SK-N-SH treated with all-trans-retinoic acid at 6 μM for 48 hours (cell line): ENCODE measurements at regions not wholly inside any gene's neighbourhood (a gene's known extent, or its start where the extent isn't known, plus 50 kb on each side); places are given as distances from the start of the nearest gene placed in this dataset.

Source experiments
- ATAC-seq: fragments of 200-7000 bp; cut with Tn5 transposase; 3 replicates; pipeline ENCODE4 v1.9.1; 2020; ENCODE audit warnings: mild to moderate bottlenecking, moderate library complexity
- ARNTL ChIP-seq: fragments of 450-650 bp; formaldehyde crosslinking; IDR thresholded peaks from 2 replicates; pipeline ENCODE4 v1.5.0; 2020; ENCODE audit warnings: low read depth, mild to moderate bottlenecking, moderate library complexity, borderline replicate concordance
- BACH2 ChIP-seq: fragments of 250-450 bp; sonication (Bioruptor Pico); IDR thresholded peaks from 2 replicates; pipeline ENCODE4 v1.9.0; 2021; ENCODE audit warnings: mild to moderate bottlenecking, borderline replicate concordance
- ESRRG ChIP-seq: fragments of 250-450 bp; sonication (Bioruptor Pico); IDR thresholded peaks from 2 replicates; pipeline ENCODE4 v1.6.1; 2021; ENCODE audit warnings: mild to moderate bottlenecking
- GLIS3 ChIP-seq: fragments of 250-450 bp; sonication (Bioruptor Pico); IDR thresholded peaks from 2 replicates; pipeline ENCODE4 v1.5.0; 2020; ENCODE audit warnings: mild to moderate bottlenecking, moderate library complexity
- ISL1 ChIP-seq: fragments of 250-450 bp; sonication (Bioruptor Pico); IDR thresholded peaks from 2 replicates; pipeline ENCODE4 v2.1.2; 2022; ENCODE audit warnings: mild to moderate bottlenecking, moderate library complexity
- OSR1 ChIP-seq: fragments of 250-450 bp; sonication (Bioruptor Pico); IDR thresholded peaks from 2 replicates; pipeline ENCODE4 v1.8.0; 2022; ENCODE audit warnings: moderate library complexity, mild to moderate bottlenecking, inconsistent platforms
- RARB ChIP-seq: fragments of 250-450 bp; sonication (Bioruptor Pico); IDR thresholded peaks from 2 replicates; pipeline ENCODE4 v1.8.0; 2021; ENCODE audit warnings: mild to moderate bottlenecking, moderate library complexity
- SNAI2 ChIP-seq: fragments of 250-450 bp; sonication (Bioruptor Pico); IDR thresholded peaks from 2 replicates; pipeline ENCODE4 v1.5.0; 2020; ENCODE audit warnings: mild to moderate bottlenecking, moderate library complexity
- TCF4 ChIP-seq: fragments of 250-450 bp; sonication (Bioruptor Pico); IDR thresholded peaks from 2 replicates; pipeline ENCODE4 v1.8.0; 2021; ENCODE audit warnings: mild to moderate bottlenecking, moderate library complexity, borderline replicate concordance
- TOX ChIP-seq: fragments of 250-450 bp; sonication (Bioruptor Pico); IDR thresholded peaks from 2 replicates; pipeline ENCODE4 v1.8.0; 2021; ENCODE audit warnings: mild to moderate bottlenecking, moderate library complexity, borderline replicate concordance
- ZC3H10 ChIP-seq: fragments of 250-450 bp; sonication (Bioruptor Pico); IDR thresholded peaks from 2 replicates; pipeline ENCODE4 v1.5.1; 2021; ENCODE audit warnings: mild to moderate bottlenecking, moderate library complexity
- ZFP3 ChIP-seq: fragments of 250-450 bp; sonication (Bioruptor Pico); IDR thresholded peaks from 2 replicates; pipeline ENCODE4 v1.5.0; 2020; ENCODE audit warnings: mild to moderate bottlenecking, moderate library complexity
- ZFP30 ChIP-seq: fragments of 450-650 bp; formaldehyde crosslinking; IDR thresholded peaks from 2 replicates; pipeline ENCODE4 v1.5.0; 2022; ENCODE audit warnings: mild to moderate bottlenecking, moderate library complexity
- ZNF565 ChIP-seq: fragments of 450-650 bp; formaldehyde crosslinking; conservative IDR thresholded peaks from 2 replicates; pipeline ENCODE4 v1.5.0; 2020; ENCODE audit warnings: low read depth, mild to moderate bottlenecking, moderate library complexity
- ZNF70 ChIP-seq: fragments of 450-650 bp; formaldehyde crosslinking; IDR thresholded peaks from 2 replicates; pipeline ENCODE4 v1.5.0; 2020; ENCODE audit warnings: mild to moderate bottlenecking, moderate library complexity
- ZNF8 ChIP-seq: fragments of 450-650 bp; formaldehyde crosslinking; IDR thresholded peaks from 2 replicates; pipeline ENCODE4 v1.5.0; 2020; ENCODE audit warnings: mild to moderate bottlenecking, moderate library complexity
- TF ChIP-seq, protein P1 (sequence below): fragments of 250-450 bp; sonication (Bioruptor Pico); IDR thresholded peaks from 2 replicates; pipeline ENCODE4 v1.8.0; 2020; ENCODE audit warnings: mild to moderate bottlenecking, moderate library complexity, borderline replicate concordance
- TF ChIP-seq, protein P2 (sequence below): fragments of 250-450 bp; sonication (Bioruptor Pico); IDR thresholded peaks from 2 replicates; pipeline ENCODE4 v1.8.0; 2021; ENCODE audit warnings: low read depth, mild to moderate bottlenecking, moderate library complexity, borderline replicate concordance
- TF ChIP-seq, protein P3 (sequence below): fragments of 250-450 bp; sonication (Bioruptor Pico); IDR thresholded peaks from 2 replicates; pipeline ENCODE4 v1.5.1; 2021; ENCODE audit warnings: mild to moderate bottlenecking, moderate library complexity
- TF ChIP-seq, protein P4 (sequence below): fragments of 250-450 bp; sonication (Bioruptor Pico); IDR thresholded peaks from 2 replicates; pipeline ENCODE4 v1.5.0; 2020; ENCODE audit warnings: mild to moderate bottlenecking, moderate library complexity

DNA sequence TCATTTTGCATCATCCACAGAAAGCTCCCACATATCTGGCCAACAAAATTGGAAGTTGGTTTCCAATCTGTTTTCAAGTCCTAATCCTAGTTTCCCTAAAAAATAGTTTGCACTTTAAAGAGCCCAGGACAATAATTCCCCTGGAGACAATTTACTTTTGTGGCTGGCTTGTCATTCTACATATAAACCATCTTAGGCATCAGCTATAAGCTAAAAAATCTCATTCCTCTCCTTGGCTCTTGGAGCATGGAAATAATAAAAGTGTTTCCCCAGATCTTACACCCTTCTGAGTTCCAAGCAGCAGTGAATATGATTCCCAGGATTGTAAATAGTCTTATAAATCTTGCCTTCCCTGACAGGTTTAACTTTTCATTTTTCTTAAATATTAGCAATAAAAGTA lies 89.1 kb upstream of the NUDT4 start:
- ATAC-seq: no peak
- TF ChIP-seq ZFP3 (CRISPR knock-in tag) (no peak), GLIS3 (CRISPR knock-in tag) (no peak), OSR1 (no peak), ZC3H10 (CRISPR knock-in tag) (no peak), ZNF70 (no peak), ESRRG (CRISPR knock-in tag) (no peak), ISL1 (CRISPR knock-in tag) (no peak), BACH2 (CRISPR knock-in tag) (no peak), TOX (no peak), ZNF8 (CRISPR knock-in tag) (no peak), ZFP30 (CRISPR knock-in tag) (no peak)
- TF ChIP-seq, protein P1, sequence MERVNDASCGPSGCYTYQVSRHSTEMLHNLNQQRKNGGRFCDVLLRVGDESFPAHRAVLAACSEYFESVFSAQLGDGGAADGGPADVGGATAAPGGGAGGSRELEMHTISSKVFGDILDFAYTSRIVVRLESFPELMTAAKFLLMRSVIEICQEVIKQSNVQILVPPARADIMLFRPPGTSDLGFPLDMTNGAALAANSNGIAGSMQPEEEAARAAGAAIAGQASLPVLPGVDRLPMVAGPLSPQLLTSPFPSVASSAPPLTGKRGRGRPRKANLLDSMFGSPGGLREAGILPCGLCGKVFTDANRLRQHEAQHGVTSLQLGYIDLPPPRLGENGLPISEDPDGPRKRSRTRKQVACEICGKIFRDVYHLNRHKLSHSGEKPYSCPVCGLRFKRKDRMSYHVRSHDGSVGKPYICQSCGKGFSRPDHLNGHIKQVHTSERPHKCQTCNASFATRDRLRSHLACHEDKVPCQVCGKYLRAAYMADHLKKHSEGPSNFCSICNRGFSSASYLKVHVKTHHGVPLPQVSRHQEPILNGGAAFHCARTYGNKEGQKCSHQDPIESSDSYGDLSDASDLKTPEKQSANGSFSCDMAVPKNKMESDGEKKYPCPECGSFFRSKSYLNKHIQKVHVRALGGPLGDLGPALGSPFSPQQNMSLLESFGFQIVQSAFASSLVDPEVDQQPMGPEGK (CRISPR knock-in tag): no peak
- TF ChIP-seq, protein P2, sequence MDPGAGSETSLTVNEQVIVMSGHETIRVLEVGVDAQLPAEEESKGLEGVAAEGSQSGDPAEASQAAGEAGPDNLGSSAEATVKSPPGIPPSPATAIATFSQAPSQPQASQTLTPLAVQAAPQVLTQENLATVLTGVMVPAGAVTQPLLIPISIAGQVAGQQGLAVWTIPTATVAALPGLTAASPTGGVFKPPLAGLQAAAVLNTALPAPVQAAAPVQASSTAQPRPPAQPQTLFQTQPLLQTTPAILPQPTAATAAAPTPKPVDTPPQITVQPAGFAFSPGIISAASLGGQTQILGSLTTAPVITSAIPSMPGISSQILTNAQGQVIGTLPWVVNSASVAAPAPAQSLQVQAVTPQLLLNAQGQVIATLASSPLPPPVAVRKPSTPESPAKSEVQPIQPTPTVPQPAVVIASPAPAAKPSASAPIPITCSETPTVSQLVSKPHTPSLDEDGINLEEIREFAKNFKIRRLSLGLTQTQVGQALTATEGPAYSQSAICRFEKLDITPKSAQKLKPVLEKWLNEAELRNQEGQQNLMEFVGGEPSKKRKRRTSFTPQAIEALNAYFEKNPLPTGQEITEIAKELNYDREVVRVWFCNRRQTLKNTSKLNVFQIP (CRISPR knock-in tag): no peak

DNA sequence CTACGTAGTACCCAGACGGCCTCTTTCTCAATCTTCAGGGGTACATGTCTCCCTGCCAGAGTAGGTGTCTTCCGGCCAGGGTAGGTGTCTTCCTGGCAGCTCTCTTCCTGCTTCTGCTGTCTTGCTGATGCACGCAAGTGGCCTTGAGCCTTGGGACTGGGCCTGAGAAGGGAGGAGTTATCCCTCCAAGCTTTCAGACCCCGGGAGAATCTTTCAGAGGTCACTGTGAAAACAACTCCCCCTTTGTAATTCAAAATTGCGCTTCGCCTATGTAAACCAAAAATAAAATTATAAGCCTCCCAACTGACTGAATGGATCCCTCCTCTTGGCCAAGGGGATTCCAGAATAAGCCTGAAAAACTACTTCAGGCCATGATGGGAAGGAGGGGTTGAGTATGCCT lies 87.3 kb upstream of the NUDT4 start:
- TF ChIP-seq, protein P1 (CRISPR knock-in tag): no peak
- TF ChIP-seq ZFP30 (CRISPR knock-in tag): no peak
- TF ChIP-seq, protein P3, sequence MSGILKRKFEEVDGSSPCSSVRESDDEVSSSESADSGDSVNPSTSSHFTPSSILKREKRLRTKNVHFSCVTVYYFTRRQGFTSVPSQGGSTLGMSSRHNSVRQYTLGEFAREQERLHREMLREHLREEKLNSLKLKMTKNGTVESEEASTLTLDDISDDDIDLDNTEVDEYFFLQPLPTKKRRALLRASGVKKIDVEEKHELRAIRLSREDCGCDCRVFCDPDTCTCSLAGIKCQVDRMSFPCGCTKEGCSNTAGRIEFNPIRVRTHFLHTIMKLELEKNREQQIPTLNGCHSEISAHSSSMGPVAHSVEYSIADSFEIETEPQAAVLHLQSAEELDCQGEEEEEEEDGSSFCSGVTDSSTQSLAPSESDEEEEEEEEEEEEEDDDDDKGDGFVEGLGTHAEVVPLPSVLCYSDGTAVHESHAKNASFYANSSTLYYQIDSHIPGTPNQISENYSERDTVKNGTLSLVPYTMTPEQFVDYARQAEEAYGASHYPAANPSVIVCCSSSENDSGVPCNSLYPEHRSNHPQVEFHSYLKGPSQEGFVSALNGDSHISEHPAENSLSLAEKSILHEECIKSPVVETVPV: no peak
- TF ChIP-seq, protein P2 (CRISPR knock-in tag): no peak
- TF ChIP-seq TCF4 (CRISPR knock-in tag): no peak
- no peak for TF ChIP-seq RARB (CRISPR knock-in tag)
- TF ChIP-seq ISL1 (CRISPR knock-in tag): no peak
- TF ChIP-seq ZNF565 (CRISPR knock-in tag): no peak
- TF ChIP-seq ARNTL (CRISPR knock-in tag): no peak
- no peak for TF ChIP-seq ZFP3 (CRISPR knock-in tag)
- TF ChIP-seq, protein P4, sequence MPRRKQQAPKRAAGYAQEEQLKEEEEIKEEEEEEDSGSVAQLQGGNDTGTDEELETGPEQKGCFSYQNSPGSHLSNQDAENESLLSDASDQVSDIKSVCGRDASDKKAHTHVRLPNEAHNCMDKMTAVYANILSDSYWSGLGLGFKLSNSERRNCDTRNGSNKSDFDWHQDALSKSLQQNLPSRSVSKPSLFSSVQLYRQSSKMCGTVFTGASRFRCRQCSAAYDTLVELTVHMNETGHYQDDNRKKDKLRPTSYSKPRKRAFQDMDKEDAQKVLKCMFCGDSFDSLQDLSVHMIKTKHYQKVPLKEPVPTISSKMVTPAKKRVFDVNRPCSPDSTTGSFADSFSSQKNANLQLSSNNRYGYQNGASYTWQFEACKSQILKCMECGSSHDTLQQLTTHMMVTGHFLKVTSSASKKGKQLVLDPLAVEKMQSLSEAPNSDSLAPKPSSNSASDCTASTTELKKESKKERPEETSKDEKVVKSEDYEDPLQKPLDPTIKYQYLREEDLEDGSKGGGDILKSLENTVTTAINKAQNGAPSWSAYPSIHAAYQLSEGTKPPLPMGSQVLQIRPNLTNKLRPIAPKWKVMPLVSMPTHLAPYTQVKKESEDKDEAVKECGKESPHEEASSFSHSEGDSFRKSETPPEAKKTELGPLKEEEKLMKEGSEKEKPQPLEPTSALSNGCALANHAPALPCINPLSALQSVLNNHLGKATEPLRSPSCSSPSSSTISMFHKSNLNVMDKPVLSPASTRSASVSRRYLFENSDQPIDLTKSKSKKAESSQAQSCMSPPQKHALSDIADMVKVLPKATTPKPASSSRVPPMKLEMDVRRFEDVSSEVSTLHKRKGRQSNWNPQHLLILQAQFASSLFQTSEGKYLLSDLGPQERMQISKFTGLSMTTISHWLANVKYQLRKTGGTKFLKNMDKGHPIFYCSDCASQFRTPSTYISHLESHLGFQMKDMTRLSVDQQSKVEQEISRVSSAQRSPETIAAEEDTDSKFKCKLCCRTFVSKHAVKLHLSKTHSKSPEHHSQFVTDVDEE (CRISPR knock-in tag): no peak
- TF ChIP-seq SNAI2 (CRISPR knock-in tag): no peak
- no peak for TF ChIP-seq BACH2 (CRISPR knock-in tag)
- TF ChIP-seq OSR1: no peak
- TF ChIP-seq ESRRG (CRISPR knock-in tag): no peak
- TF ChIP-seq GLIS3 (CRISPR knock-in tag): no peak
- TF ChIP-seq ZC3H10 (CRISPR knock-in tag): no peak
- no peak for TF ChIP-seq ZNF8 (CRISPR knock-in tag)
- ATAC-seq: no peak
